KMS-11 (cell line): ENCODE measurements at regions not wholly inside any gene's neighbourhood (a gene's known extent, or its start where the extent isn't known, plus 50 kb on each side); places are given as distances from the start of the nearest gene placed in this dataset.

ENCODE experiments used
- H2AFZ ChIP-seq: fragments of 200-600 bp; sonication (generic); 2 replicates; pipeline ENCODE4 v1.6.1; 2016; ENCODE audit warnings: antibody characterized with exemption, mixed run types, low read depth
- H3K27ac ChIP-seq: fragments of 200-600 bp; sonication (generic); 2 replicates; pipeline ENCODE4 v1.6.1; 2016; ENCODE audit warnings: mild to moderate bottlenecking, mixed run types
- H3K27me3 ChIP-seq: fragments of 200-600 bp; sonication (generic); 2 replicates; pipeline ENCODE4 v1.6.1; 2017; ENCODE audit warnings: mild to moderate bottlenecking, low read depth, mixed run types, moderate library complexity; ENCODE audit not compliant: insufficient read depth
- H3K36me3 ChIP-seq: fragments of 200-600 bp; sonication (generic); 2 replicates; pipeline ENCODE4 v1.6.1; 2017; ENCODE audit warnings: mild to moderate bottlenecking, mixed run types; ENCODE audit not compliant: insufficient read depth
- H3K4me1 ChIP-seq: fragments of 200-600 bp; sonication (generic); 2 replicates; pipeline ENCODE4 v1.6.1; 2016; ENCODE audit warnings: mild to moderate bottlenecking, low read depth, mixed run types; ENCODE audit not compliant: poor library complexity, severe bottlenecking
- H3K4me2 ChIP-seq: fragments of 200-600 bp; sonication (generic); 2 replicates; pipeline ENCODE4 v1.7.0; 2016; ENCODE audit warnings: mild to moderate bottlenecking, mixed run types
- H3K4me3 ChIP-seq: fragments of 200-600 bp; sonication (generic); IDR thresholded peaks from 2 replicates; pipeline ENCODE4 v1.6.1; 2017; ENCODE audit warnings: low read depth, low read length, mixed read lengths; ENCODE audit not compliant: insufficient read depth
- H3K79me2 ChIP-seq: fragments of 200-600 bp; sonication (generic); 2 replicates; pipeline ENCODE4 v1.6.1; 2016; ENCODE audit warnings: low read depth, mixed run types; ENCODE audit not compliant: insufficient read depth
- H3K9ac ChIP-seq: fragments of 200-600 bp; sonication (generic); 2 replicates; pipeline ENCODE4 v1.6.1; 2016; ENCODE audit warnings: mild to moderate bottlenecking, mixed run types
- H4K20me1 ChIP-seq: fragments of 200-600 bp; sonication (generic); 2 replicates; pipeline ENCODE4 v1.6.1; 2016; ENCODE audit warnings: mild to moderate bottlenecking, mixed run types; ENCODE audit not compliant: insufficient read depth
- CTCF ChIP-seq: fragments of 200-600 bp; sonication (generic); conservative IDR thresholded peaks from 2 replicates; pipeline ENCODE4 v1.6.1; 2017; ENCODE audit warnings: low read depth, mild to moderate bottlenecking, antibody characterized with exemption, low read length, moderate library complexity, mixed read lengths

- Histone ChIP-seq H2AFZ (no peak overlapping the region), H3K9ac (no peak overlapping the region), H3K4me3 (no peak overlapping the region), H4K20me1 (no peaks in the 10 kb centered on the region), H3K36me3 (no peaks in the 10 kb centered on the region), H3K27me3 (no peaks in the 10 kb centered on the region), H3K27ac (no peak overlapping the region), H3K4me1 (no peaks in the 10 kb centered on the region), H3K79me2 (no peaks in the 10 kb centered on the region), H3K4me2 (no peak overlapping the region)
- no peak for TF ChIP-seq CTCF
Measured at GRCh38 chr6:23245572-23245971, 676.2 kb downstream of the HDGFL1 start.

- TF ChIP-seq CTCF = no peak
- Histone ChIP-seq H2AFZ (no peak overlapping the region), H3K4me2 (no peak overlapping the region)
Measured at GRCh38 chr6:23246896-23247295, 677.5 kb downstream of the HDGFL1 start.

GRCh38 chr6:23250556-23250955 lies 681.2 kb downstream of the HDGFL1 start:
- H3K27ac ChIP-seq = no peak overlapping the region
- H3K4me3 ChIP-seq = no peak overlapping the region
- no peaks in the 10 kb centered on the region for H3K36me3 ChIP-seq
- H3K27me3 ChIP-seq = no peaks in the 10 kb centered on the region
- no peak overlapping the region for H3K9ac ChIP-seq
- no peaks in the 10 kb centered on the region for H4K20me1 ChIP-seq
- H3K4me1 ChIP-seq = no peaks in the 10 kb centered on the region
- no peak overlapping the region for H2AFZ ChIP-seq
- H3K79me2 ChIP-seq = no peaks in the 10 kb centered on the region
- TF ChIP-seq CTCF = no peak
- H3K4me2 ChIP-seq = no peak overlapping the region

More at GRCh38 chr6:23246896-23247295, 677.5 kb downstream of the HDGFL1 start:
- Histone ChIP-seq H3K4me3 (no peak overlapping the region), H3K27ac (no peak overlapping the region), H3K9ac (no peak overlapping the region), H4K20me1 (no peaks in the 10 kb centered on the region), H3K36me3 (no peaks in the 10 kb centered on the region), H3K79me2 (no peaks in the 10 kb centered on the region), H3K4me1 (no peaks in the 10 kb centered on the region), H3K27me3 (no peaks in the 10 kb centered on the region)

- Histone ChIP-seq H3K27ac (no peak overlapping the region), H3K4me1 (no peaks in the 10 kb centered on the region), H3K4me3 (no peak overlapping the region), H4K20me1 (no peaks in the 10 kb centered on the region), H3K9ac (no peak overlapping the region), H3K4me2 (no peak overlapping the region), H3K27me3 (no peaks in the 10 kb centered on the region), H3K79me2 (no peaks in the 10 kb centered on the region), H2AFZ (no peak overlapping the region), H3K36me3 (no peaks in the 10 kb centered on the region)
- no peak for TF ChIP-seq CTCF
Measured at GRCh38 chr6:23262864-23263263, 693.5 kb downstream of the HDGFL1 start.

GRCh38 chr6:23265270-23265669 lies 695.9 kb downstream of the HDGFL1 start:
- Histone ChIP-seq H3K27me3 (no peaks in the 10 kb centered on the region), H3K9ac (no peak overlapping the region), H3K36me3 (no peaks in the 10 kb centered on the region), H2AFZ (no peak overlapping the region), H3K4me3 (no peak overlapping the region), H3K4me1 (no peaks in the 10 kb centered on the region), H3K79me2 (no peaks in the 10 kb centered on the region), H3K4me2 (no peak overlapping the region), H3K27ac (no peak overlapping the region), H4K20me1 (no peaks in the 10 kb centered on the region)
- no peak for TF ChIP-seq CTCF
